Suprapubic skin (tissue), 4 donors: ENCODE measurements at regions not wholly inside any gene's neighbourhood (a gene's known extent, or its start where the extent isn't known, plus 50 kb on each side); places are given as distances from the start of the nearest gene placed in this dataset.
"Not testable (repeated sequence)": the region's sequence is repeated elsewhere in the genome, so short reads cannot be mapped to it uniquely, and the experiment has no call there.

Experiments used
- DNase-seq, 2 donors: peaks; one replicate each; pipeline ENCODE4 v3.0.0-alpha.2; 2019; ENCODE audit warnings: low spot score in 2 of 2
- H3K27ac ChIP-seq: fragments of 200-600 bp; sonication (generic); one replicate; pipeline ENCODE4 v1.5.1; 2019
- H3K27me3 ChIP-seq: fragments of 200-600 bp; sonication (generic); one replicate; pipeline ENCODE4 v1.5.1; 2019
- H3K36me3 ChIP-seq: fragments of 200-600 bp; sonication (generic); one replicate; pipeline ENCODE4 v1.5.1; 2019
- H3K4me1 ChIP-seq: fragments of 200-600 bp; sonication (generic); one replicate; pipeline ENCODE4 v1.5.1; 2019
- H3K4me3 ChIP-seq: fragments of 200-600 bp; sonication (generic); one replicate; pipeline ENCODE4 v1.5.1; 2019; ENCODE audit warnings: mild to moderate bottlenecking
- H3K9me3 ChIP-seq: fragments of 200-600 bp; sonication (generic); one replicate; pipeline ENCODE4 v1.5.1; 2019
- CTCF ChIP-seq, 2 donors: fragments of 200-600 bp in 1 of 2; fragments of 450-650 bp in 1 of 2; sonication (generic) in 1 of 2; IDR thresholded peaks; one replicate each; pipeline ENCODE4 v1.5.1; 2016 to 2019; ENCODE audit warnings: antibody characterized with exemption in 2 of 2, mild to moderate bottlenecking in 1 of 2, moderate library complexity in 1 of 2
- EP300 ChIP-seq: sonication (generic); formaldehyde crosslinking; IDR thresholded peaks from one replicate; pipeline ENCODE4 v1.6.1; 2017; ENCODE audit warnings: antibody characterized with exemption
- POLR2A ChIP-seq, 2 donors: fragments of 450-650 bp; IDR thresholded peaks; one replicate each; pipeline ENCODE4 v1.6.1; 2017; ENCODE audit warnings: antibody characterized with exemption in 2 of 2, mild to moderate bottlenecking in 2 of 2, moderate library complexity in 2 of 2
- POLR2AphosphoS5 ChIP-seq, 3 donors: sonication (generic); formaldehyde crosslinking; IDR thresholded peaks; one replicate each; pipeline ENCODE4 v1.6.1; 2017; ENCODE audit warnings: antibody characterized with exemption in 3 of 3
- WGBS: methylation state at CpG from one replicate; pipeline ENCODE4 v1.1.5; 2018; 5-methylcytosine and 5-hydroxymethylcytosine counted together

- H3K27ac ChIP-seq: no peak overlapping the region
- WGBS: 93% methylated on average over 9 of the region's 9 CpGs
- TF ChIP-seq POLR2A (IDR thresholded peaks at IDR 0.05): no peak
- TF ChIP-seq POLR2AphosphoS5 (IDR thresholded peaks at IDR 0.05): no peak
- TF ChIP-seq EP300: no peak
- TF ChIP-seq CTCF (IDR thresholded peaks at IDR 0.05): no peak
- peaks cover 6% of the 10 kb centered on the region for H3K27me3 ChIP-seq
- peak; percentile 21 to 29 for DNase-seq
- no peak overlapping the region for H3K4me3 ChIP-seq
- H3K4me1 ChIP-seq: no peaks in the 10 kb centered on the region
- H3K9me3 ChIP-seq: no peaks in the 10 kb centered on the region
- H3K36me3 ChIP-seq: no peaks in the 10 kb centered on the region
These were observed 124.3 kb upstream of the UNC5B start for GRCh38 chr10:71088054-71088453.

- H3K36me3 ChIP-seq, H3K9me3 ChIP-seq, H3K4me1 ChIP-seq, H3K27me3 ChIP-seq, H3K27ac ChIP-seq, H3K4me3 ChIP-seq: not testable (repeated sequence)
- WGBS: 88% methylated on average over 7 of the region's 7 CpGs
- peak; percentile 7 to 26 for DNase-seq
These were observed 123.8 kb upstream of the UNC5B start for GRCh38 chr10:71088578-71088977.

- H3K4me3 ChIP-seq: no peak overlapping the region
- no peaks in the 10 kb centered on the region for H3K4me1 ChIP-seq
- TF ChIP-seq POLR2AphosphoS5 (IDR thresholded peaks at IDR 0.05) (no peak), EP300 (no peak), CTCF (IDR thresholded peaks at IDR 0.05) (no peak), POLR2A (IDR thresholded peaks at IDR 0.05) (no peak)
- peaks cover 6% of the 10 kb centered on the region for H3K27me3 ChIP-seq
- H3K36me3 ChIP-seq: no peaks in the 10 kb centered on the region
- no peak overlapping the region for H3K27ac ChIP-seq
- 60% methylated on average over 1 of the region's 1 CpG for WGBS
- peak; percentile 32 to 40 for DNase-seq
- no peaks in the 10 kb centered on the region for H3K9me3 ChIP-seq
These were observed 123.2 kb upstream of the UNC5B start for GRCh38 chr10:71089162-71089561.

GRCh38 chr10:71090330-71090729 is 122.0 kb upstream of the UNC5B start:
- Histone ChIP-seq H3K36me3 (no peaks in the 10 kb centered on the region), H3K9me3 (no peaks in the 10 kb centered on the region), H3K27ac (no peak overlapping the region), H3K4me3 (no peak overlapping the region), H3K27me3 (peaks cover 5% of the 10 kb centered on the region), H3K4me1 (no peaks in the 10 kb centered on the region)
- 91% methylated on average over 5 of the region's 5 CpGs for WGBS
- no peak for TF ChIP-seq POLR2A (IDR thresholded peaks at IDR 0.05)
- TF ChIP-seq EP300: no peak
- no peak for TF ChIP-seq POLR2AphosphoS5 (IDR thresholded peaks at IDR 0.05)
- no peak for TF ChIP-seq CTCF (IDR thresholded peaks at IDR 0.05)
- DNase-seq: peak in 1 of 2 donors; percentile 24

- DNase-seq: peak; percentile 56 to 59
- peaks cover under 1% of the 10 kb centered on the region for H3K27me3 ChIP-seq
- H3K4me1 ChIP-seq: no peaks in the 10 kb centered on the region
- 89% methylated on average over 8 of the region's 10 CpGs for WGBS
- no peak overlapping the region for H3K4me3 ChIP-seq
- H3K36me3 ChIP-seq: no peaks in the 10 kb centered on the region
- no peaks in the 10 kb centered on the region for H3K9me3 ChIP-seq
- TF ChIP-seq EP300 (no peak), POLR2A (IDR thresholded peaks at IDR 0.05) (no peak), POLR2AphosphoS5 (IDR thresholded peaks at IDR 0.05) (no peak), CTCF (IDR thresholded peaks at IDR 0.05) (no peak)
- H3K27ac ChIP-seq: no peak overlapping the region
These were observed 121.6 kb upstream of the UNC5B start for GRCh38 chr10:71090801-71091200.

- H3K4me3 ChIP-seq: no peak overlapping the region
- TF ChIP-seq CTCF (IDR thresholded peaks at IDR 0.05) (no peak), POLR2AphosphoS5 (IDR thresholded peaks at IDR 0.05) (no peak), EP300 (no peak), POLR2A (IDR thresholded peaks at IDR 0.05) (no peak)
- no peaks in the 10 kb centered on the region for H3K36me3 ChIP-seq
- no peaks in the 10 kb centered on the region for H3K27me3 ChIP-seq
- H3K4me1 ChIP-seq: no peaks in the 10 kb centered on the region
- DNase-seq: peak in 1 of 2 donors; percentile 44
- WGBS: 80% methylated on average over 4 of the region's 4 CpGs
- H3K27ac ChIP-seq: no peak overlapping the region
- no peaks in the 10 kb centered on the region for H3K9me3 ChIP-seq
These were observed 119.5 kb upstream of the UNC5B start for GRCh38 chr10:71092812-71093401.
